Bone marrow (tissue), 2 donors: ENCODE measurements at regions not wholly inside any gene's neighbourhood (a gene's known extent, or its start where the extent isn't known, plus 50 kb on each side); places are given as distances from the start of the nearest gene placed in this dataset.

Experiments used
- DNase-seq, 2 donors: peaks; one replicate each; lab custom pipeline; 2025; lab: John Stamatoyannopoulos, UW

DNA sequence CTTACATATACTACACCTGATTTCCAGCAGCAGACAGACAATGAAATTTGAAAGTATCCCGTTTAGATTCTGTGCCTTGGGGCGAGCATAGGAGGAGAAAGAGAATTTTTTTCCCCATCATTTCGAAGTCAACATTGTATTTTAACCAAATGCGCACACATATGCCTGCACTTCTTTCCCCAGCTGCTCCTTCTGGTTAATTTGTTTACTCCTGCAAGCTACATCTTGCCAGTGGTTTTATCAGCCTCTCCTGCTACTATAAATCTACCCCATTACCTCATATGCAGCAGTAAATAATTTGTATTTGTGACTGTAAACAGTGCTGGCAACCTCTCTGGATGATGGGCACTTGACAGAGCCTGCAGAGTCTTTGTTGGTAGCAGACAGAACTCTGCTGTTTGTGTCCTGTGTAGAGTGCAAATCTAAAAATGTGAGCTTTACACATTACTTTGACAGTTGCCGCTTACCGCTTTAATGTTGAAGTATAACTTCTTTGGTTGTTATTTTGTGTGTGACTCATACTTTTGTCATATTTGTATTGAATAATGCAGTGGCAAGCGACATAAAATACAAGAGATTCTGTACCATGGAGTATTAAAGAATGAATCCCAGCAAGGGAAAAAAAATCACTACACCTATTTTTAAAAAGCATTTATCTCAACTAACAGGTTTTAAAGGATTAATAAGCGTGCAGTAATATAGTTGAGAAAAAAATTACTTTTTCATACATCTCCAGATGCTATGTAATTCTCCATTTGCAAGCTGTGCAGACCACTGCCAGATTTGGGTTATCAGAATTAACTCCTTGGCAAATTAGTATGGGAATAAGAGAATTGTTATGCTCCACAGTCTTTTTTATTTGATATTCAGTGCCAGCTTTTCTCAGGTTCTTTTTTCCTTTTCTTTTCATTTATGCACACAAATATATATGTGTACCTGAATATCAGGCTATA lies 536.8 kb downstream of the XIRP2 start:
- DNase-seq = no peak

DNA sequence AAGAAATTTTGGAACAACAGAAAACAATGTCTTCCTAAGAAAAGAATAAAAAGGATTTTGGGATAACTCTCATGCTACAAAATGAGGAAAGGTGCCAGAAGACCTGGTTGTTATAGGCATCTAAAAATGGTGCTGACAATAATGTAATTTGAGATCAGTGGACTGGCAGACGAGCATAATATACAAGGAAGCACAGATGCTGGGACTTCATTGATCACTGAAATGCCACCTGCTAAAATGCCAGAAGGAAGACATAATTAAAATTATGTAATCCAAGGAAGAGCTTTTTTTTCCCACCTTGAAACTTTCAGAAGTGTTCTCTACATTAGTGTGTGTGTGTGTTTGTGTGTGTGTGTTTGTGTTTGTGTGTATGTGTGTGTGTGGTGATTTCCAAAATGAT lies 535.9 kb downstream of the XIRP2 start:
- DNase-seq = no peak

DNA sequence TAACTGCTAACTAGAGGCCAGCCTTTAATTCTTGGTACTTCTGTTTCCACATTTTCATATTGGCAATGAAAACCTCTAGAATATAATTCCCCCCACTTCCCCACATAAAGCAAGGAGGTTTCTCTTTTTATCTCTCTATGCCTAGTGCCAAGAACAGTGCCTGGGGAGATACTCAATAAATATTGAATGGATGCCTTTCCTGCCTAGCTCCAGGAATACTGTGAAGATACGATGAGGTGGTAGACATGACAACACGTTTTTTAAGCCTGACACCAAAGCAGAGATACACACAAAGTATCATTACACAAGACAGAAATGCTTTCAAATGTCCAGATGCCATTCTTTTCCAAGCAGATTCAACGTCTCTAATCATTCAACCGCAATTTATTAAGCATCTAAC lies 535.5 kb downstream of the XIRP2 start:
- DNase-seq = no peak

DNA sequence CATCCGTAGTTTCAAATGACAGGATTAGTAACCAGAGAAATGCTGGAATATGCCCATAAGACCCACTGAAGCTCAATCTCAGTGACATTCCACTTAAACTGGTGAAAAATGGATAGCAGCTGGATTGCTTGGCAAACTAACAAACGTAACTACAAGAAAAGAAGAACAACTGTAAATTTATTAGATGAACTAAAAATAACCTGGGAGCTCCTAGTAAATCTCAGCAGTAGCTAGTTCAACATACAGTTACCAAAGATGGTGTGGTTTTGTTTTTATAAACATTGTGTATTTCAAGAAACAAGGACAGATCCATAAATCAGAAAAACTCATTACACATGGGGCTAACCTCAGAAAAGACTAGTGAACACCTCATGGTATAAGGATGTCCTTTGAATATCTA lies 531.9 kb downstream of the XIRP2 start:
- no peak for DNase-seq

DNA sequence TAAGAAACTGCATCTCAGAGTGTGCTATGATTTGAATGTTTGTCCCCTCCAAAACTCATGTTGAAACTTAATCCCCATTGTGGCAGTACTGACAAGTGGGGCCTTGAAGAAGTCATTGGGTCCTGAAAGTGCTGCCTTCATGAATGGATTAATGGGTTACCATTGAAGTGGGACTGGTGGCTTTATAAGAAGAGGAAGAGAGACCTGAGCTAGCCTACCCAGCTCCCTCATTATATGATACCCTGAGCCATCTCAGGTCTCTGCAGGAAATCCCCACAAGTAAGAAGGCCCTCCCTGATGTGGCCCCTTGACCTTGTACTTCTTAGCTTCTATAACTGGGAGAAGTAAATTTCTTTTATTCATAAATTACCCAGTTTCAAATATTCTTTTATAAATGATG lies 526.8 kb downstream of the XIRP2 start:
- DNase-seq = no peak

DNA sequence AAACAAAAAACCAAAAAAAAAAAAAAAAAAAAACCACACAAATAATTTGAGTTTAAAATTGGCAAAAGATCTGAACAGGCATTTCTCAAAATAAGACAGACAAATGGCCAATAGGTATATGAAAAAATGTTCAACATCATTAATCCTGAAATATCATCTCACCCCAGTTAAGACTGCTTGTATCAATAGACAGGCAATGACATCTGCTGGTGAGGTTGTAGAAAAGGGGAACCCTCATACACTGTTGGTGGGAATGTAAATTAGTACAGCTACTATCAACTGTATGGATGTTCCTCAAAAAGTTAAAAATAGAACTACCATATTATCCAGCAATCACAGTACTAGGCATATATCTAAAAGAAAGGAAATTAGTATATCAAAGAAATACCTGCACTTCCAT lies 523.1 kb downstream of the XIRP2 start:
- DNase-seq = no peak

DNA sequence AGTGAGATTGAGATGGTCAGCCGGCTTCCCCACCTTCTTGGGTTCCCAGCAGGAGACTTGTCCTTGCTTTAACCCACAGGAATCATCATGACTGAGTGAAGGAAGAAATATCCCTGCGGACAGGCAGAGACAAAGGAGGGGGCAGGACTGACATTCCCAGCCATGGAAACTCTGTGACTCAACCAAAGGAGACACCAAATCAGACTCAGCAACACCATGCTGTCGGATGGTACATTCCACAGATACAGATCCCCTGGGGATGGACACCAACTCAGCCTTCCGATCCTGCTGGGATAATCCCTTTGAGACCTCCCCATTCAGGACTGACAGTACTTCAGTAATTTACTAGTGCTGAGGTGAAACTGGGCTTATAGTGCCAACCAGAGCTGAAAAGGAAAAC lies 518.3 kb downstream of the XIRP2 start:
- DNase-seq = no peak

DNA sequence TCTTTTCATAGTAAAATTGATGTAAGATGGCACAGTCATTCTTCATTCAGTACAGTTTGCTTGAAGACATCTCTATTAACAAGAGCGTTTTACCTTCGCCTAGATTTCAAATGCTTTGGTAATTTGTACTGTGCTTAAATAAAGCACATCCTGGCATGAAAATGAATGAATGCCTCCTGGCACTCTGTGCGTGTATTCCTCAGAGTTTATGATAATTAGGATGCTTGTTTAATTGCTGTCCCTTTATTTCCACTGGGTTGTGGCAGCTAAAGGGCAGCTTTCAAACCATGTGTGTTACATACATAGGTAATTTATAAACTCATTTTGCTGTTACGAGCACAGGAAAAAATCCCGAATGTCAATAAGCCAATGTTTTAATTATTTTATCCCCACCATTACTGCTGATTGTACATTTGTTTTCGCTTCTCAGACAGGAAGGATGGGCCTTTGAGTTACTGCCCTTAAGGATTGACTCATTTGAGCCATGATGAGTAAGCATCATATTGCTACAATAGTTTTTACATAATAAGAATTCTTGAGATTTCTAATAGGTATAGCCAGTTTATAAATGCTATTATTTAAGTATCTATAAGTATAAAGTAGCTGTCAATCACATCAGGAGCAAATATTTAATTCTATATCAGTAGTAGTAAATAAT lies 516.5 kb downstream of the XIRP2 start:
- DNase-seq = no peak

DNA sequence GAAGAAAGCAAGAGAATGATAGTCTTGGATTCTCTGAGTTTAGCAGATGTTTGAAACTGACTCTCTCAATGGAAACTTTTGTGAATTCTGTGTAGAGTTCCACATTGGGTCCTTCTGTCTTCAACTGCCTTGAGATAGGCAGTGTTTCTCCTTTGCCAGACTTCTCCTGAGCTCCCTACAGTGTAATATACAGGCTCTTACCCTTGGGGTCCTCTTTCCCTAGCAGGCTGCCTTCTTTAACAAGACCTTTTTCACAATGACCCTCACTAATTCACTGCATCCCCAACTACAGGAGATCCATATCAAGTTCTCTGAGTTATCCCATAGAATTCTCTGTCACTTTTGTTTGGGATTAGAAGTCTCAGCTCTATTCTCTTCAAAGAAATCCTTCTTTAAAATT lies 513.0 kb downstream of the XIRP2 start:
- no peak for DNase-seq

DNA sequence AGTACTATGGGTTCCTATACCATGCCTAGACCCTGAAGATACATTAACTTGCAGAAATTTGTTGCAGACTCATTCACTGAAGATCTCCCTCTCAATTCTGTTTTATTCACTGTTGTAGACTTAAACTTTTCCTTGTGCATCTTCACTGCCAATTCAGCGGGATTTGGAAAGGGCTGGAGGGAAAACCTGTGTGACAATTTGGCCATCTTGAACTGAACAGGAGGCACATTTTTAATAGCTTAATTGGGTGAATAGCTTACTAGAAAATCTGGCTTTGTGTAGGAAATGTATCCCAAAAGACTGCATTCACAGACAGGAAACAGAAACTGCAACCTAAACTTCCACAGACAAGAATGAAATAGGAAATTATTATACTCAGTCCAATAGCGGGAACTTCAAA lies 512.3 kb downstream of the XIRP2 start:
- no peak for DNase-seq

DNA sequence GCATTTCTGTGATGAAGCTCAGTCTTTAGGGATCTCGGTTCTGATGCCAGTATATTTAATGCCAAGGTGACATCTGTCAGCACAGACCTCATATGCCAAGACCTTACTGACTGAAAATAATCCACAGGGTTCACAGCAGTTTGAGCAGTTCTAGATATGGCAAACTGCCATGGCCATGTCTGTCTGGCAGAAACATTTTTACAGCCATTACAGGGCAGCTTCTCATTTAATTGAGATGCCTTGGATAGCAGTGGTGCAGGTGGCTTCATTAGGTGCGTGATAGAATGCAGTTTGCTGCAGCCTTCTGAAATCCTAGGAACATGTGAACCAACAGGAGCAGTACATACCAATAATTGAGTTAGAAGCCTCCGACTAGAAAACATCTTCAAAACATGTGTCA lies 510.6 kb downstream of the XIRP2 start:
- DNase-seq = no peak

DNA sequence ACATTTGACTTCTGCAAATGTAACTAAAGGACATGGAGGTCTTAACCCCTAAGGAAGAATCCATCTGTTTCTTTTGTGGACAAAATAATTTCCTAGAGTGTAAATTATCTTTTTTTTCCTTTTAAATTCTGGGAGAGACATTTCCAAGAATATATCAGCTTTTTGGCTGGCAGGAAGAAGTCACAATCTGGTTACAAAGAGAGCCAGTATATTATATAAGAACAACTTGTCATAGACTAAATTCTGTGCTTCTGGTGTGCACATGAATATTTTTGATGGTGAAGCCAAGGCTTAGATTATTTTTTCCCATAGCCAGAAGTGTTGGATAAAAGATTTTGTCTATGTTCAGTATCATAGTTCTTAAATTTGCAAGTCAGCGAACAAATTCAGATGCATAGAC lies 500.6 kb downstream of the XIRP2 start:
- DNase-seq = no peak

DNA sequence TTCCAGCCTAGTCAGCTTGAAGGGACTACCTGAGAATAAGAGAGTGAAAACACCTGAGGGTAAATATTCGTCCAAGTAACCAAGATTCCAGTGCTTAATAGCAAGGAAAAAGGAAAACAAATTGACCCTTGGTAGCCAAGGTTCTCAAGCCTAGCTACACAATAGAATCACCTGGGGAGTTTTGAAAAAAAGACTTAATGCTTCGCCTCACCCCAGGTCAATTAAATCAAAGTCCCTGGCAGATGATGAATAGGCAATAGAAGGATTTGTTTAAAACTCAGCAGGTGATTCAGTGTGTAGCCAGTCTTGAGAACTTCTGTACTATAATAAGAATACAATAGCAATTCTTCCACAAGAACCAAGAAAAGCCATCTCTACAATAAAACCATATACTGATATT lies 500.2 kb downstream of the XIRP2 start:
- DNase-seq = no peak

DNA sequence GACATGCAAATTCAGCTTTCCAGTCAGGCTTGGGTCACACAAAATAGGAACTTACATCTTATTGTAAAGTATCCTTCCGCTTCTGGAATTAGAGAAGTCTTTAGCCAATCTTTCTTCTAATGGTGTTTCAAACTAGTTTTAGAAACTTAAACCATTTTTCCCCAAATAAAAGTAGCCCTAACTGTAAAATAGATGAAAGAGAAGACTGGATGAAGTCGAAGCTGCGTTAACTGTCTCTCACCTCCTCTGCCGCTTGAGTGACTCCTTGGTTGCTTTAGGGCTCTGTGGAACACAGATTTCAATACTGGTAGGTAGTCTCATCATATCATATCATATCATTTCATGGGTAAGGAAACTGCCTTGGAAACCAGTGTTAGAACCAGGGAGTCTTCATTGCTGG lies 498.4 kb downstream of the XIRP2 start:
- DNase-seq = no peak

DNA sequence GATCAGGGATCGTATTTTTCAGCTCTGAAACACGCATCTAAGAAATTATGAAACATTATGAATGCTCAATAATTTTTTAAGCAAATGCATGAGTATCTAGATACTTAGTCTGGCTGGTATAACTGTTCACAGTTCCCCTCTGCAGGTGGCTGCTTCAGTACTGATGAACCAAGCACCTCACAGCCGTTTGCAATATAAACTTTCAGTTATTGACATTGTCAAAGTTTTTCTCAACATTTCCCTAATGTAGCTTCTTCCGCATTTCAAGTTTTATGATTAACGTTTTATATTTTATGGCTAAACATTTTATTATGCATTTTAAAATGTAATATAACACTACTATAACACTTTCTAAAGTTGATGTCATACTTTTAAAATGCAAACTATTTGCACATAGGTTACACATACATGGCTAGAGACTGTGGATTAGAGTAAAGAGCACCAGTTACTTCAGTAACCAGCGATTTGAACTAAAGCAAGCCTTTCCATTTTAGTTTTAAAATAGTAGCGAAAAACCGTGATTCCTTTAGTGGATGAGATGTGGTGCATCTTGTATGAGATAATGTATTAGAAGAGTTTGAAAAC lies 495.4 kb downstream of the XIRP2 start:
- DNase-seq = no peak

DNA sequence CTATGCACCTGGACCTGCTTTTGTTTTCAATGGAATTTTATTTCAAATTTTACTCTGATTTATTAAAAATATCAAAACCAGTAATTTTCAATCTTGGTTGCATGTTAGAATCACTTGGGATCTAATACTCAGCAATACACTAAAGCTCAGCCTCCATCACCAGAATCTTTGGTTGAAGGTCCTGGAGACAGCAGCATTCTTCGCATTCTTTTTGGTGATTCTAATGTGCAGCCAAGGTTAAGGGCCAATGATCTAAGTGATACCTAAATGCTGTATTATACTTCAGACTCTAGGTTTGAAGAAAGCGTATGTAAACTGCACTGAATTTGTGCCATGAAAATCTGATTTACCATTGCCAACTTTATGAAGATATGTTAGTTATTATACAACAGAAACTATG lies 493.1 kb downstream of the XIRP2 start:
- no peak for DNase-seq

DNA sequence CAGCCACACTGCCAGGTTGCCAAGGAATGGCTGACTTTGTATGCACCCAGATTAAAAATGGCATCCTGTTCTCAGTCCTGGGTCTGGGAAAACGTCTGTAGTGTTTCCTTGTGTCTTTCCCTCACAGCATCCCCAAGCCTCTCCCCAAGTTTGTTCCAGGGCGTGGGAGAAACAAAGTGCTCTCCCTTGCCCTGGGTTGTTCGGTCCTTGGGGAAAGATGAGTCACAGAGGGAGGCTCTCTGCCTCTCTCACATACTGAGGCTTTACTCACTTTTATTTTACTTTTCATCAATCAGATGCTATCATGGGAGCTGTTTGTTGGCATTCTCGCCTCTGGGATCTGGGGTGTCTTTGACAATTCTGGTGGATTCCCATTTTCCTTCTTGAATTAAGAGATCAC lies 492.3 kb downstream of the XIRP2 start:
- no peak for DNase-seq

DNA sequence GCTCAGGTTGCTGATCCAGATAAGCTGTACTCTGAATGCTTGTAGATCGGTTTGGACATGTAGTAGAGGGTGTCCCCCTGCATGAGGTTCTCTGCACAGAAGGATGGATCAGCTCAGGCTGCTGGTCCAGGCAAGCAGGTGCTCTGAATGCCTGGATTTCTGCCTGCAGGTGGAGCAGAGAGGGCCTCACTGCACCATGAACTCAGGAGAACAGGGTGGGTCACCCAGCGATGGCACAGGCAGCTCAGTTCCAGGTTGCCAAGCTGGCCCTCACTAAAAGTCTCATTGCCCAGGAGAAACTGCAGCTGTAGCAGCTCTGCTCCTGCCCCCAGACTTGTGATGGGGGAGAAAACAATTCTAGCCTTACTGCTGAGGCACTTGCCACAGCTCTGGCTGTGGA lies 491.8 kb downstream of the XIRP2 start:
- DNase-seq = no peak

DNA sequence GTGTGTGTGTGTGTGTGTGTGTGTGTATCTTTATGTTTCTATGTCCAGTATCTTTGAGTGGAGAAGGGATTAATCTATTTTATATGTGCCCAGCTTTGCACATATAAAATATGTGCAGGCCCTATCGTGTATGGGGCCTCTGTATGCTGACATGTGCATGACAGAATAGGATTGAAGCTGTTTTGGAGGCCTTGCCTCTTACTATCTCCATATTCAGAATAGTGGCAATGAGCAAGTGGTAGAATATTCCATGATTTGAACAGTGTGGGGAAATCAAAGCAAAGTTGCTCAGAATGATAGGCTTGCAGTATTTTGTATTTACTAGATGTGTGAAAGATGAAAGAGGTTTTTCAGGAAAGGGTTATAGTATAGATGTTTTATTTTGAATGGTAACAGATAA lies 480.8 kb downstream of the XIRP2 start:
- DNase-seq = no peak

DNA sequence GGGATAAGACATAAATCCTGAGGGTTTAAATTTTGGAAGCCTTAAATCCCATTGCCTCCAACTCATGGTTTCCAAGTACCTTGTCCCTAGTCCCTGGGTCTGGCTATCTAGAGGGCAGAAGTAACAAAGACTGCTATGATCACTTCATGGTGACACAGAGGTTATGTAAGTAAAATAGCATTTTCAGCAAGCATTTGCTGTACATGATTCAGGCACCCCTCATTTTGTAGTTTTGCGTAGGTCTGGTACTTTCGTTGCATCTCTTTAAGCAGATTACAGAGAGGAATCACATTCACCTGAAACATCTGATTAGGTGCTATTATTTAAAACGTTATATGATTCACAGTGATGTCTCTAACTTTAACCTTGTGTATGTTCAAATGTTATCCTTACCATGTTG lies 480.1 kb downstream of the XIRP2 start:
- no peak for DNase-seq

DNA sequence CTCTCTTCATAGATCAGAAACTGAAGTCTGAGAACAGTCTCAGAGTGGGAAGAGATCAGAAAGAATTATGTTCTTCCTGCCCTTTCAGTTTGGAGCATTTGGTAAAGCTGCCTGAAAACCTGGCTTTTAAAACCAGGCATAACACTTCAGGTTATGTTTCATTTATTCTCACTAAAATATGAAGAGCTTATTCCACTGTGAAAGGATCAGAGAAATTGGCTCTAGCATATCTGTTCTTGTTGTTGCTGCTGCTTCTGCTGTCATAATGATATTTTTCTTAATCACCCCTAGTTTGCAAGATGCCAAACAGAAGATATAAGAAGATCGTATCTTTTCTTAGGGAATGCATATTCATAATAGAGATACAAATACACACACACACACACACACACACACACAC lies 476.9 kb downstream of the XIRP2 start:
- DNase-seq = no peak

DNA sequence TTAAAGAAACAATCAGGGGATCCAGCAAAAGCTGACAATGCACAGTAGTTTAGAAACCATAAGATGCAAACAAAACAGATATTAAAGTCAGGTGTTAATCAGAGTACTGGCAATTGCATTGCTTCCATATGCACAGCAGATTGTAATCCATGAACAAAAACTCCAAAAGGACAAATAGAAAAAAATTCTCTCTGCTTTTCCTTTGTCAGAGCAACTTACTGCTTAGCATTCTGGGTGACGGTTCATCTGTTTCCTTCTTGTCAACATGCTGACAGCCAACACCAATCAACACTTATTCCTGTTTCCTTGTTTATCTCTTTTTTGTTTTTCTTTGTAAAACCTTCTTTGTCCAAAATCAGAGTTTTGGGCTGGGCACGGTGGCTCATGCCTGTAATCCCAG lies 473.1 kb downstream of the XIRP2 start:
- DNase-seq = no peak

DNA sequence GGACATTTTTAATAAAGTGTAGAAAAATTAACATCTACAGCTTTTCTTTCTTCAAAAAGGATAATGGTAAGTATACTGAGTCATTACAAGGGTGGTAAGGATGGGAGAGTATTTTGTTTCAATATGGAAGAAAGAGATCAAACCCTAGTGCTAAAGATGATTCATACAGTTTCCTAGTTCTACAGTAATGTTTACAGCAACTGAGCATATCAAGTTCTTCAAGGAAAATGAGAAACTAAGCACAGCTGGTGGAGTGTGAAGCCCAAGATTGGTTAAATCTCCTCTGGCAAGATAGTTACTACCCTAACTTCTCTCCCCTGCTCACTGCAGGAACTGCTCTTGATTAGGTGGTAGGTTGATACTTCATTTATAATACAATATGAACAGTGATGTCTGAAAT lies 467.5 kb downstream of the XIRP2 start:
- no peak for DNase-seq
